ENCODE measurements at regions not wholly inside any gene's neighbourhood (a gene's known extent, or its start where the extent isn't known, plus 50 kb on each side); places are given as distances from the start of the nearest gene placed in this dataset.

DNA sequence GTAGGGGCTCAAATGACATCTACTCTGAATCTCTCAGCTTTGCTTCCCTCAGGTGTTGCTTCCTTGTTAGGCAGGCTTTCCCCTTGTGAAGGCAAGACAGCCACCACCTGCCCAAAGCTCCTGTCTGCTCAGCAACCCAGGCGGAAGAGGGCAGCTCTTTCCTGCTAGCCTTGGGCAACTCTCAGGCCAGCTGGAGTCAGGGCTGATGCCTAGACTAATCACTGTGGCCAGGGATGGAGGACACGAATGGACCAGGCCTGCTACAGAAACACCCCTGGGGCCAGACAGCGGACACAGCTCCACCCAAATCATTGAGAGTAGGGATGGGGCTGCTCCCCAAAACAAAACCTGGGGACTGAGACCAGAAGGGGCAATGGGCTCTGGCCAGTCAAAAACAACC, 138.0 kb downstream of the MTX3 start:
- Mint-ChIP-seq H3K27ac (no peak overlapping the region; a peak in 1 of 7 replicates), H3K4me3 (no peak overlapping the region), H3K27me3 (ENCODE audit: low read depth) (peaks cover 2% of the 10 kb centered on the region), H3K36me3 (ENCODE audit: insufficient read depth in 1 of 3, low read depth in 3 of 3) (no peaks in the 10 kb centered on the region), H3K9me3 (no peaks in the 10 kb centered on the region), H3K4me1 (no peaks in the 10 kb centered on the region)
- TF ChIP-seq, protein P1, sequence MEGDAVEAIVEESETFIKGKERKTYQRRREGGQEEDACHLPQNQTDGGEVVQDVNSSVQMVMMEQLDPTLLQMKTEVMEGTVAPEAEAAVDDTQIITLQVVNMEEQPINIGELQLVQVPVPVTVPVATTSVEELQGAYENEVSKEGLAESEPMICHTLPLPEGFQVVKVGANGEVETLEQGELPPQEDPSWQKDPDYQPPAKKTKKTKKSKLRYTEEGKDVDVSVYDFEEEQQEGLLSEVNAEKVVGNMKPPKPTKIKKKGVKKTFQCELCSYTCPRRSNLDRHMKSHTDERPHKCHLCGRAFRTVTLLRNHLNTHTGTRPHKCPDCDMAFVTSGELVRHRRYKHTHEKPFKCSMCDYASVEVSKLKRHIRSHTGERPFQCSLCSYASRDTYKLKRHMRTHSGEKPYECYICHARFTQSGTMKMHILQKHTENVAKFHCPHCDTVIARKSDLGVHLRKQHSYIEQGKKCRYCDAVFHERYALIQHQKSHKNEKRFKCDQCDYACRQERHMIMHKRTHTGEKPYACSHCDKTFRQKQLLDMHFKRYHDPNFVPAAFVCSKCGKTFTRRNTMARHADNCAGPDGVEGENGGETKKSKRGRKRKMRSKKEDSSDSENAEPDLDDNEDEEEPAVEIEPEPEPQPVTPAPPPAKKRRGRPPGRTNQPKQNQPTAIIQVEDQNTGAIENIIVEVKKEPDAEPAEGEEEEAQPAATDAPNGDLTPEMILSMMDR (conservative IDR thresholded peaks at IDR 0.05) = no peak
- Histone ChIP-seq H4K20me1 (ENCODE audit: control insufficient read depth, insufficient read depth, insufficient read length) (no peaks in the 10 kb centered on the region), H3T11ph (ENCODE audit: low read length) (no peak overlapping the region), H3K4me1 (ENCODE audit: insufficient read depth, low read length) (no peaks in the 10 kb centered on the region), H3K4ac (ENCODE audit: low read depth, low read length) (no peak overlapping the region), H4K91ac (ENCODE audit: insufficient read length, low read depth, low read length) (no peak overlapping the region), H2AK5ac (ENCODE audit: insufficient read length, low read length) (no peak overlapping the region), H2BK20ac (ENCODE audit: low read depth, low read length, poor library complexity, severe bottlenecking) (no peak overlapping the region), H3K79me2 (ENCODE audit: insufficient read depth, low read length) (no peaks in the 10 kb centered on the region), H2BK5ac (ENCODE audit: insufficient read length, low read length) (no peak overlapping the region), H3K79me1 (ENCODE audit: insufficient read depth, low read depth, low read length, poor library complexity, severe bottlenecking) (no peaks in the 10 kb centered on the region), H3K27ac (ENCODE audit: insufficient read length, low read depth, low read length) (no peak overlapping the region), H3K9ac (ENCODE audit: extremely low read depth, insufficient read length, low read length) (no peak overlapping the region), H2BK15ac (ENCODE audit: low read depth, low read length) (no peak overlapping the region), H3K23me2 (ENCODE audit: insufficient read length, low read depth, low read length, poor library complexity, severe bottlenecking) (no peaks in the 10 kb centered on the region), H3K4me2 (ENCODE audit: insufficient read depth, insufficient read length, low read length) (no peak overlapping the region), H4K5ac (ENCODE audit: insufficient read length, low read depth, low read length) (no peak overlapping the region), H3K14ac (ENCODE audit: insufficient read depth, low read length) (no peak overlapping the region), H4K8ac (replicated peaks; ENCODE audit: insufficient read length, low read depth, low read length) (no peak overlapping the region), H2AFZ (ENCODE audit: low read length) (no peak overlapping the region), H3K18ac (ENCODE audit: insufficient read length, low read depth, low read length) (no peak overlapping the region), H3K56ac (ENCODE audit: insufficient read length, low read depth, low read length) (no peak overlapping the region), H3K27me3 (ENCODE audit: insufficient read depth, low read length) (no peaks in the 10 kb centered on the region), H3K9me3 (ENCODE audit: control insufficient read depth, low read depth, low read length) (no peaks in the 10 kb centered on the region), H3K23ac (ENCODE audit: insufficient read length, low read depth, low read length) (no peak overlapping the region), H2BK12ac (ENCODE audit: insufficient read length, low read depth, low read length) (no peak overlapping the region), H2BK120ac (ENCODE audit: low read depth, low read length, poor library complexity, severe bottlenecking) (no peak overlapping the region)
- DNase-seq = no peak
- no CpG with 5 or more reads among the region's 3 CpGs for WGBS (ENCODE audit: extremely low coverage, insufficient read length, low lambda C conversion rate)
